ENCODE measurements at regions not wholly inside any gene's neighbourhood (a gene's known extent, or its start where the extent isn't known, plus 50 kb on each side); places are given as distances from the start of the nearest gene placed in this dataset.

- Histone ChIP-seq H3K4me1 (no peaks in the 10 kb centered on the region), H3K27me3 (peaks cover 0 to 3% of the 10 kb centered on the region in 2 donors), H3K36me3 (no peaks in the 10 kb centered on the region), H3K27ac (no peak overlapping the region), H3K4me3 (no peak overlapping the region), H3K9me3 (no peaks in the 10 kb centered on the region)
- no peak for TF ChIP-seq CTCF (IDR thresholded peaks at IDR 0.05)
- DNase-seq (no peak), ATAC-seq (no peak)
- intact Hi-C loops (cut with DNase I) = no loop called here
Measured at GRCh38 chr4:89588421-89588820, 248.5 kb downstream of the SNCA start.

DNA sequence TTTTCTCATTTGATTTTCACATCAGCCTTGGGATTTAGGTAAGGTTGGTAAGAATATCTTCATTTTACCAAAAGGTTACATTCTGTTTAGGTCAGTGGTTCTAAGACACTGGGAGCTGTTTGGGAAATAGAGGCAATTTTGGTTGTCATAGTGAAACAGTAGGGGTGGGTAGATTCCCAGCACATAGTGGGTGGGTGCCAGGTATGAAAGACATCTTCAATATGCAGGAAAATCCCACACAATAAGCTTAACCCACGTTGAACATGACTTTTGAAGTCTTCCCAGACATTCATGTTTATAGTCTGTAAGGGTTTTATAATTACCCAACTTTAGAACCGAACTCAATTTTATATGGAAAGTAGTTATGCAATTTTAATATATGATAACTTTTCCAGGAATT, 249.6 kb downstream of the SNCA start:
- H3K27me3 ChIP-seq = no peaks in the 10 kb centered on the region
- no peaks in the 10 kb centered on the region for H3K9me3 ChIP-seq
- no peak for ATAC-seq
- H3K4me3 ChIP-seq = no peak overlapping the region
- DNase-seq = no peak
- intact Hi-C loops (cut with DNase I) = no loop called here
- no peaks in the 10 kb centered on the region for H3K36me3 ChIP-seq
- no peak for TF ChIP-seq CTCF (IDR thresholded peaks at IDR 0.05)
- H3K4me1 ChIP-seq = no peaks in the 10 kb centered on the region
- no peak overlapping the region for H3K27ac ChIP-seq

- Histone ChIP-seq H3K9me3 (no peaks in the 10 kb centered on the region), H3K27ac (no peak overlapping the region), H3K27me3 (no peaks in the 10 kb centered on the region), H3K4me1 (no peaks in the 10 kb centered on the region), H3K4me3 (no peak overlapping the region), H3K36me3 (no peaks in the 10 kb centered on the region)
- intact Hi-C loops (cut with DNase I) = no loop called here
- no peak for ATAC-seq
- TF ChIP-seq CTCF (IDR thresholded peaks at IDR 0.05) = peak in 1 of 2 donors; percentile 6
- peak in 2 of 4 donors; percentile 5 to 11 for DNase-seq
Measured at GRCh38 chr4:89586864-89587263, 250.1 kb downstream of the SNCA start.

DNA sequence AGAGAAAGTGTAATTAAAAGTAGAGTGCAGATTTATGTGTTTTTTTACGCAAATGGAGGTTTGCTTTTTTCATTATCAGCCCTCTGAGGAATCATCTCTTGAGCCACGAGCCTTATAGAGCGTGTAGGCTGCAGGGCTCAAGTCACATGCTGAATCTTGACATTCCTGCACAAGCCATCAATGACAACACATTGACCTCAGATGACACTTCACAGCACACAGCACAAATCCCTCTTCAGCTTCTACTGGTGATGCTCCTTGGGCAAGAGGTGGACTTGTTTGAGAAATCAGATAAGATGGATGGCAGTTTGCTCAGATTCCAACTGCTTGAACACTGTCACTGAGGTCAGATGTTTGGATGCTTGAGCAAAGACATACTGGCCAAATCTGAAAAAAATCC, 250.6 kb downstream of the SNCA start:
- Histone ChIP-seq H3K9me3 (no peaks in the 10 kb centered on the region), H3K36me3 (no peaks in the 10 kb centered on the region), H3K4me1 (no peaks in the 10 kb centered on the region), H3K27me3 (no peaks in the 10 kb centered on the region), H3K4me3 (no peak overlapping the region), H3K27ac (no peak overlapping the region)
- intact Hi-C loops (cut with DNase I) = no loop called here
- TF ChIP-seq CTCF (IDR thresholded peaks at IDR 0.05) = no peak
- ATAC-seq = no peak
- DNase-seq = no peak

DNA sequence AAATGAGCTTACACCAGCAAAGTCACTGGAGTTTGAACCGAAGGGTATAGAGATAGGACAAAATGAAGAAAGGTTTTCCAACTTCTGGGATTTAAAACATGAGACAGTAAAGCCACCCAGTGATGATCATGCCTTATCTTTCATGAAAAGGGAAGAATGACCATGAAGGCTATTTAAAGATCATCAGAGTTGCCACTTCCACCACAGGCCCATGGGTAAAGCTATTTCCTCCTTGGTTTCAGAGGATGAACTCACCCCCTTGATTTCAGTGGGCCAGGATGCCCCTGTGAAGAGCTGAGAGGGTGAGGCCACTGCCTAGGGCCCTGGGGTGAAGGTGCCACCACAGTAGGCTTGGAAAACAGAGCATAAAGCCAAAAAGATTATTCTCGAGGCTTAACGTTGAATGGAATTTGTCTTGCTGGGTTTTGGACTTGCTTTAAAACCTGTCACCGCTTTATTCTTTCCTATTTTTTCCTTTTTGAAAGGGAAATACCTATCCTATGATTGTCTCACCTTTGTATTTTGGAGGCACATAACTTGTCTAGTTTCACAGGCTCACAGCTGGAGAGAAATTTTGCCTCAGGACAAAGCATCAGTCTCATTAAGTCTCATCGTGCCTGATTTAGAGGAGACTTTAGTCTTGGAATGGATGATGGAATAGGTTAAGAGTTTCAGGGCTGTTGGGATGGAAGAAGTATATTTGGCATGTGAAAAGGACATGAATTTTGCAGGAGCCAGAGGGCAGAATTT, 254.0 kb downstream of the SNCA start:
- intact Hi-C loops (cut with DNase I) = no loop called here
- Histone ChIP-seq H3K27me3 (no peaks in the 10 kb centered on the region), H3K36me3 (no peaks in the 10 kb centered on the region), H3K9me3 (no peaks in the 10 kb centered on the region), H3K4me1 (no peaks in the 10 kb centered on the region), H3K4me3 (no peak overlapping the region), H3K27ac (no peak overlapping the region)
- ATAC-seq = no peak
- TF ChIP-seq CTCF (IDR thresholded peaks at IDR 0.05) = no peak
- no peak for DNase-seq

Measured in left lung (tissue), 4 donors.